ENCODE measurements at regions not wholly inside any gene's neighbourhood (a gene's known extent, or its start where the extent isn't known, plus 50 kb on each side); places are given as distances from the start of the nearest gene placed in this dataset.

GRCh38 chr11:39249566-39250365 lies 2209.7 kb downstream of the LRRC4C start:
- TF ChIP-seq CTCF (IDR thresholded peaks at IDR 0.05; ENCODE audit: insufficient read depth, low read length): no peak
- no peak for TF ChIP-seq POLR2AphosphoS5 (IDR thresholded peaks at IDR 0.05; ENCODE audit: low read depth)
- no peak for TF ChIP-seq REST (IDR thresholded peaks at IDR 0.05; ENCODE audit: insufficient replicate concordance, low read depth)

All from HL-60 (cell line).